HT1080 (cell line): ENCODE measurements at regions not wholly inside any gene's neighbourhood (a gene's known extent, or its start where the extent isn't known, plus 50 kb on each side); places are given as distances from the start of the nearest gene placed in this dataset.

Experiments
- DNase-seq: peaks from one replicate; pipeline ENCODE4 v3.0.0-alpha.2; 2015; ENCODE audit warnings: low read depth

GRCh38 chrX:14476205-14476604 is 53.1 kb upstream of the GLRA2 start:
- no peak for DNase-seq

- no peak for DNase-seq
Measured at GRCh38 chrX:14449773-14450172, 79.6 kb upstream of the GLRA2 start.

GRCh38 chrX:14448406-14448805 is 80.9 kb upstream of the GLRA2 start:
- no peak for DNase-seq

- DNase-seq: no peak
Measured at GRCh38 chrX:14440106-14440505, 89.2 kb upstream of the GLRA2 start.

- no peak for DNase-seq
Measured at GRCh38 chrX:14427614-14428013, 101.7 kb upstream of the GLRA2 start.

GRCh38 chrX:14420841-14421240 is 108.5 kb upstream of the GLRA2 start:
- DNase-seq: no peak

- DNase-seq: no peak
Measured at GRCh38 chrX:14412686-14413085, 116.7 kb upstream of the GLRA2 start.

- DNase-seq: no peak
Measured at GRCh38 chrX:14411326-14411725, 118.0 kb upstream of the GLRA2 start.

GRCh38 chrX:14409341-14409740 is 120.0 kb upstream of the GLRA2 start:
- DNase-seq: peak; percentile 30

- DNase-seq: no peak
Measured at GRCh38 chrX:14406225-14406624, 123.1 kb upstream of the GLRA2 start.

GRCh38 chrX:14398725-14399124 is 130.6 kb upstream of the GLRA2 start:
- peak; percentile 0 for DNase-seq

GRCh38 chrX:14389682-14390081 is 139.7 kb upstream of the GLRA2 start:
- no peak for DNase-seq

GRCh38 chrX:14386981-14387380 is 142.4 kb upstream of the GLRA2 start:
- no peak for DNase-seq

GRCh38 chrX:14380044-14380443 is 149.3 kb upstream of the GLRA2 start:
- no peak for DNase-seq

GRCh38 chrX:14377427-14377826 is 151.9 kb upstream of the GLRA2 start:
- no peak for DNase-seq

- peak; percentile 1 for DNase-seq
Measured at GRCh38 chrX:14363728-14364127, 165.6 kb upstream of the GLRA2 start.

- DNase-seq: peak; percentile 1
Measured at GRCh38 chrX:14362721-14363120, 166.6 kb upstream of the GLRA2 start.

GRCh38 chrX:14361435-14361834 is 167.9 kb upstream of the GLRA2 start:
- no peak for DNase-seq

- DNase-seq: no peak
Measured at GRCh38 chrX:14359727-14360126, 169.6 kb upstream of the GLRA2 start.

- DNase-seq: peak; percentile 0
Measured at GRCh38 chrX:14359316-14359715, 170.0 kb upstream of the GLRA2 start.

- peak; percentile 0 for DNase-seq
Measured at GRCh38 chrX:14357314-14357713, 172.0 kb upstream of the GLRA2 start.

GRCh38 chrX:14356401-14356800 is 172.9 kb upstream of the GLRA2 start:
- peak; percentile 1 for DNase-seq

- no peak for DNase-seq
Measured at GRCh38 chrX:14355556-14355955, 173.8 kb upstream of the GLRA2 start.

GRCh38 chrX:14354521-14354920 is 174.8 kb upstream of the GLRA2 start:
- peak; percentile 0 for DNase-seq
